GM23248 (cell line): ENCODE measurements at regions not wholly inside any gene's neighbourhood (a gene's known extent, or its start where the extent isn't known, plus 50 kb on each side); places are given as distances from the start of the nearest gene placed in this dataset.

Experiments used
- EZH2 ChIP-seq: fragments of 200-600 bp; sonication (generic); IDR thresholded peaks from 2 replicates; pipeline ENCODE4 v1.6.1; 2018; ENCODE audit warnings: antibody characterized with exemption, mild to moderate bottlenecking; ENCODE audit not compliant: insufficient read depth, poor library complexity, severe bottlenecking
- EZH2phosphoT487 ChIP-seq: fragments of 200-600 bp; sonication (generic); IDR thresholded peaks from 2 replicates; pipeline ENCODE4 v1.6.1; 2018; ENCODE audit warnings: antibody characterized with exemption, moderate library complexity, mild to moderate bottlenecking, low read depth; ENCODE audit not compliant: insufficient read depth

- TF ChIP-seq EZH2phosphoT487 (no peak), EZH2 (no peak)
Measured at GRCh38 chr2:10242998-10243925, 59.4 kb upstream of the HPCAL1 start.
